Astrocyte of the spinal cord (primary cell): ENCODE measurements at regions not wholly inside any gene's neighbourhood (a gene's known extent, or its start where the extent isn't known, plus 50 kb on each side); places are given as distances from the start of the nearest gene placed in this dataset.

ENCODE experiments used
- DNase-seq: peaks from one replicate; pipeline ENCODE4 v3.0.0; 2011; ENCODE audit warnings: low read depth, low spot score
- H3K4me3 ChIP-seq: 2 replicates; pipeline ENCODE4 v1.5.1; 2011; ENCODE audit warnings: low read depth, mild to moderate bottlenecking, low read length, moderate library complexity
- CTCF ChIP-seq: IDR thresholded peaks from 2 replicates; pipeline ENCODE4 v1.5.1; 2012; ENCODE audit warnings: low read depth, mild to moderate bottlenecking, low read length, inconsistent platforms
- in situ Hi-C: cut with HindIII; loops from 2 replicates; pipeline ENCODE4 v1.10.0; 2017; ENCODE audit warnings: low sequenced_read_pairs

- no peak for TF ChIP-seq CTCF
- H3K4me3 ChIP-seq: no peak overlapping the region
- no peak for DNase-seq
- in situ Hi-C loops: no loop called here
These were observed 85.5 kb upstream of the ZNF217 start for GRCh38 chr20:53678990-53679596.

GRCh38 chr20:53678315-53678989 is 84.8 kb upstream of the ZNF217 start:
- H3K4me3 ChIP-seq: no peak overlapping the region
- DNase-seq: no peak
- TF ChIP-seq CTCF: peak; percentile 12
- in situ Hi-C loops: no loop called here

- in situ Hi-C loops: no loop called here
- no peak overlapping the region for H3K4me3 ChIP-seq
- DNase-seq: no peak
- TF ChIP-seq CTCF: no peak
These were observed 84.0 kb upstream of the ZNF217 start for GRCh38 chr20:53677447-53678314.

GRCh38 chr20:53676987-53677386 is 83.3 kb upstream of the ZNF217 start:
- DNase-seq: no peak
- in situ Hi-C loops: no loop called here
- no peak for TF ChIP-seq CTCF
- H3K4me3 ChIP-seq: no peak overlapping the region

- no peak for TF ChIP-seq CTCF
- DNase-seq: no peak
- in situ Hi-C loops: no loop called here
- H3K4me3 ChIP-seq: no peak overlapping the region
These were observed 82.8 kb upstream of the ZNF217 start for GRCh38 chr20:53676519-53676822.

GRCh38 chr20:53672484-53673129 is 79.0 kb upstream of the ZNF217 start:
- no peak for TF ChIP-seq CTCF
- H3K4me3 ChIP-seq: no peak overlapping the region
- in situ Hi-C loops: no loop called here
- DNase-seq: peak; percentile 73
